ENCODE measurements at regions not wholly inside any gene's neighbourhood (a gene's known extent, or its start where the extent isn't known, plus 50 kb on each side); places are given as distances from the start of the nearest gene placed in this dataset.
"Not testable (repeated sequence)": the region's sequence is repeated elsewhere in the genome, so short reads cannot be mapped to it uniquely, and the experiment has no call there.

GRCh38 chr1:222865718-222866117 is 50.9 kb downstream of the DISP1 start:
- DNase-seq, result no peak

GRCh38 chr1:222867316-222867715 is 52.5 kb downstream of the DISP1 start:
- DNase-seq, result no peak

- DNase-seq, result no peak
These were observed 61.3 kb downstream of the DISP1 start for GRCh38 chr1:222876182-222876581.

- no peak for DNase-seq
These were observed 63.0 kb downstream of the DISP1 start for GRCh38 chr1:222877854-222878253.

GRCh38 chr1:222880587-222880986 is 65.7 kb downstream of the DISP1 start:
- peak in 1 of 2 experiments; percentile 44 for DNase-seq

GRCh38 chr1:222886194-222886854 is 71.5 kb downstream of the DISP1 start:
- no peak for DNase-seq

- no peak for DNase-seq
These were observed 72.1 kb downstream of the DISP1 start for GRCh38 chr1:222886878-222887351.

GRCh38 chr1:222889440-222889839 is 74.6 kb downstream of the DISP1 start:
- DNase-seq, result no peak

- no peak for DNase-seq
These were observed 75.9 kb downstream of the DISP1 start for GRCh38 chr1:222890716-222891115.

GRCh38 chr1:222891578-222891977 is 76.7 kb downstream of the DISP1 start:
- no peak for DNase-seq

GRCh38 chr1:222892137-222892769 is 77.4 kb downstream of the DISP1 start:
- DNase-seq, result no peak

- no peak for DNase-seq
These were observed 78.4 kb downstream of the DISP1 start for GRCh38 chr1:222893255-222893654.

- no peak for DNase-seq
These were observed 79.5 kb downstream of the DISP1 start for GRCh38 chr1:222894331-222894730.

- no peak for DNase-seq
These were observed 82.0 kb downstream of the DISP1 start for GRCh38 chr1:222896630-222897526.

GRCh38 chr1:222897527-222898190 is 82.8 kb downstream of the DISP1 start:
- no peak for DNase-seq

GRCh38 chr1:222898191-222898527 is 83.3 kb downstream of the DISP1 start:
- no peak for DNase-seq

- DNase-seq, result no peak
These were observed 84.6 kb downstream of the DISP1 start for GRCh38 chr1:222899471-222899870.

- DNase-seq, result no peak
These were observed 89.6 kb downstream of the DISP1 start for GRCh38 chr1:222904451-222904850.

- no peak for DNase-seq
These were observed 90.3 kb downstream of the DISP1 start for GRCh38 chr1:222905151-222905550.

GRCh38 chr1:222906271-222906739 is 91.5 kb downstream of the DISP1 start:
- DNase-seq, result not testable (repeated sequence)

GRCh38 chr1:222909586-222909985 is 94.7 kb downstream of the DISP1 start:
- no peak for DNase-seq

- DNase-seq, result no peak
These were observed 95.9 kb downstream of the DISP1 start for GRCh38 chr1:222910699-222911098.

GRCh38 chr1:222911866-222912265 is 97.0 kb downstream of the DISP1 start:
- DNase-seq, result no peak
